IMR-90 (cell line): ENCODE measurements at regions not wholly inside any gene's neighbourhood (a gene's known extent, or its start where the extent isn't known, plus 50 kb on each side); places are given as distances from the start of the nearest gene placed in this dataset.

Source experiments
- ATAC-seq: fragments of 200-7000 bp; cut with Tn5 transposase; 2 replicates; pipeline ENCODE4 v1.9.1; 2020; ENCODE audit warnings: low read depth, mild to moderate bottlenecking, moderate library complexity
- BruUV-seq: library from RNA; stranded (reverse); fragments of 400-500 nt; replicated peaks from 2 replicates; lab custom pipeline; 2021; lab: Mats Ljungman, UMichigan
- CTCF ChIA-PET: fragments of 300-600 bp; formaldehyde crosslinking; extraction: SDS; loops from one replicate; lab custom pipeline; 2021; ENCODE audit warnings: antibody characterized with exemption; lab: Yijun Ruan, JAX
- POLR2A ChIA-PET: fragments of 300-600 bp; sonication (Branson Sonifier 250); formaldehyde crosslinking; loops from one replicate; lab custom pipeline; 2022; ENCODE audit warnings: antibody characterized with exemption; ENCODE audit not compliant: unreplicated experiment; lab: Charles Lee
- DNase-seq: peaks from one replicate; pipeline ENCODE4 v3.0.0; 2013
- H2AFZ ChIP-seq: replicated peaks from 2 replicates; pipeline ENCODE3; 2013; ENCODE audit warnings: low read length, mild to moderate bottlenecking; ENCODE audit not compliant: poor library complexity
- H2AK5ac ChIP-seq: 2 replicates; pipeline ENCODE4 v1.6.1; 2013; ENCODE audit warnings: low read depth, low read length, inconsistent platforms
- H2AK9ac ChIP-seq: replicated peaks from 2 replicates; pipeline ENCODE3; 2013; ENCODE audit warnings: mild to moderate bottlenecking, low read depth, low read length, moderate library complexity; ENCODE audit not compliant: poor library complexity
- H2BK120ac ChIP-seq: 2 replicates; pipeline ENCODE4 v1.6.1; 2013; ENCODE audit warnings: low read depth, low read length, inconsistent platforms
- H2BK15ac ChIP-seq: 3 replicates; pipeline ENCODE4 v1.6.1; 2013; ENCODE audit warnings: low read depth, low read length, inconsistent platforms
- H2BK20ac ChIP-seq: 2 replicates; pipeline ENCODE4 v1.6.1; 2013; ENCODE audit warnings: low read depth, mild to moderate bottlenecking, inconsistent platforms, low read length, moderate library complexity
- H2BK5ac ChIP-seq: 2 replicates; pipeline ENCODE4 v1.6.1; 2013; ENCODE audit warnings: mild to moderate bottlenecking, low read depth, low read length, inconsistent platforms; ENCODE audit not compliant: poor library complexity, severe bottlenecking
- H3K14ac ChIP-seq: replicated peaks from 2 replicates; pipeline ENCODE4 v1.6.1; 2013; ENCODE audit warnings: low read depth, low read length, inconsistent platforms
- H3K18ac ChIP-seq: 2 replicates; pipeline ENCODE4 v1.6.1; 2013; ENCODE audit warnings: low read depth, low read length, control low read depth
- H3K23ac ChIP-seq: 2 replicates; pipeline ENCODE4 v1.6.1; 2013; ENCODE audit warnings: low read depth, low read length, inconsistent platforms
- H3K27ac ChIP-seq: 2 replicates; pipeline ENCODE4 v1.5.1; 2013; ENCODE audit warnings: mild to moderate bottlenecking, control low read depth, low read length; ENCODE audit not compliant: insufficient read depth
- H3K27me3 ChIP-seq: 2 replicates; pipeline ENCODE4 v1.6.1; 2013; ENCODE audit warnings: low read length; ENCODE audit not compliant: control insufficient read depth, insufficient read depth
- H3K36me3 ChIP-seq: 2 replicates; pipeline ENCODE4 v1.6.1; 2013; ENCODE audit warnings: low read length, mixed read lengths; ENCODE audit not compliant: control insufficient read depth, insufficient read depth
- H3K4ac ChIP-seq: 2 replicates; pipeline ENCODE4 v1.6.1; 2013; ENCODE audit warnings: low read depth, low read length, inconsistent platforms
- H3K4me1 ChIP-seq: 2 replicates; pipeline ENCODE4 v1.6.1; 2013; ENCODE audit warnings: low read length, mixed read lengths; ENCODE audit not compliant: control insufficient read depth, insufficient read depth
- H3K4me2 ChIP-seq: 2 replicates; pipeline ENCODE4 v1.6.1; 2013; ENCODE audit warnings: low read depth, mild to moderate bottlenecking, control low read depth, low read length, moderate library complexity
- H3K4me3 ChIP-seq: 2 replicates; pipeline ENCODE4 v1.5.1; 2013; ENCODE audit warnings: low read depth, mild to moderate bottlenecking, control low read depth, low read length, moderate library complexity; ENCODE audit not compliant: insufficient read depth
- H3K56ac ChIP-seq: 2 replicates; pipeline ENCODE4 v1.6.1; 2013; ENCODE audit warnings: low read length, inconsistent platforms; ENCODE audit not compliant: insufficient read depth; ENCODE audit errors: extremely low read depth
- H3K79me1 ChIP-seq, 2 experiments: 2 replicates each; pipeline ENCODE4 v1.6.1; 2013; ENCODE audit warnings: low read length in 2 of 2, inconsistent platforms in 1 of 2, low read depth in 1 of 2
- H3K9ac ChIP-seq: 2 replicates; pipeline ENCODE4 v1.6.1; 2013; ENCODE audit warnings: low read depth, low read length, control low read depth
- H3K9me1 ChIP-seq: 2 replicates; pipeline ENCODE4 v1.6.1; 2013; ENCODE audit warnings: low read length, inconsistent platforms; ENCODE audit not compliant: insufficient read depth
- H3K9me3 ChIP-seq: 2 replicates; pipeline ENCODE4 v1.6.1; 2013; ENCODE audit warnings: low read length; ENCODE audit not compliant: control insufficient read depth, insufficient read depth
- H4K20me1 ChIP-seq: 2 replicates; pipeline ENCODE4 v1.6.1; 2013; ENCODE audit warnings: low read length, inconsistent platforms; ENCODE audit not compliant: insufficient read depth
- H4K5ac ChIP-seq: 2 replicates; pipeline ENCODE4 v1.6.1; 2013; ENCODE audit warnings: mild to moderate bottlenecking, low read depth, low read length, control low read depth
- H4K8ac ChIP-seq, 2 experiments: 2 replicates each; pipeline ENCODE4 v1.6.1; 2013; ENCODE audit warnings: low read depth in 2 of 2, low read length in 2 of 2, control low read depth in 1 of 2, inconsistent platforms in 1 of 2
- H4K91ac ChIP-seq: 2 replicates; pipeline ENCODE4 v1.6.1; 2013; ENCODE audit warnings: low read depth, low read length, inconsistent platforms; ENCODE audit not compliant: insufficient read depth
- CHD1 ChIP-seq: IDR thresholded peaks from 2 replicates; pipeline ENCODE4 v1.6.1; 2012; ENCODE audit warnings: low read depth, low read length, improper control_type of control experiment
- POLR2A ChIP-seq: IDR thresholded peaks from 2 replicates; pipeline ENCODE4 v1.6.1; 2012; ENCODE audit warnings: mild to moderate bottlenecking, low read depth, low read length
- RAD21 ChIP-seq: IDR thresholded peaks from 2 replicates; pipeline ENCODE4 v1.6.1; 2012; ENCODE audit warnings: low read length, improper control_type of control experiment
- SMC3 ChIP-seq: fragments of 150-350 bp; IDR thresholded peaks from 2 replicates; pipeline ENCODE4 v1.6.1; 2016; ENCODE audit warnings: low read depth, mild to moderate bottlenecking, antibody characterized with exemption, low read length, moderate library complexity
- WGBS, 2 experiments: methylation state at CpG; one replicate each; pipeline versions ENCODE4 v1.1.5 to v1.1.7; 2013; ENCODE audit warnings: missing lambda C conversion rate in 2 of 2; ENCODE audit not compliant: insufficient read length in 1 of 2; ENCODE audit errors: extremely low coverage in 2 of 2; 5-methylcytosine and 5-hydroxymethylcytosine counted together
- dilution Hi-C: fragments of 300-500 bp; cut with HindIII; formaldehyde crosslinking; loops from one replicate; pipeline ENCODE4 v1.14.3; 2018; ENCODE audit warnings: low sequenced_read_pairs; ENCODE audit not compliant: unreplicated experiment
- in situ Hi-C: fragments of 300-500 bp; cut with MboI; formaldehyde crosslinking; loops from 3 replicates; pipeline ENCODE4 v1.14.3; 2019; ENCODE audit warnings: low sequenced_read_pairs, inconsistent platforms, mixed read lengths
- intact Hi-C: fragments of 100-400 bp; cut with micrococcal nuclease; formaldehyde crosslinking; loops from 2 replicates; pipeline ENCODE4 v1.10.0; 2022
- TF ChIP-seq, protein P1 (sequence below): conservative IDR thresholded peaks from 2 replicates; pipeline ENCODE4 v1.5.1; 2012; ENCODE audit warnings: mild to moderate bottlenecking, low read depth, low read length, improper control_type of control experiment

DNA sequence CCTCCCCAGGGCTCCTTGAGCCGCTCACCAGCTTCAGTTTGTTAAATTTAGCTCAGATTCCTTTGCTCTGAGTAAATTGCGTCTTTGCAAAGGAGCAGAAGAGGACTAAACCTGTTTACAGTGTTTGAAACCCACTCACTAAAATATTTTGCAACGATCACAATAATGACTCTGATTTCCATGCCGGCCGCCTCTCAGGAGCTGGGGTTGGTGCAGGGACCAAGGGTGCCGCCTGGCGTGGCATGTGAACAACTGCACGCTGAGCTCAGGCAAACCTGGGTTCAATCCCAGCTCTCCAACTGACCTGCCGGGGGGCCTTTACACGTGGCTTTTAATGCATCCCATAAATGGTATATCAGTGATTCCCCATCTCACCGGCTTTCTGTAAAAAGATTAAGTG lies 68.7 kb upstream of the CACNA1A start:
- H3K27ac ChIP-seq: no peak overlapping the region
- intact Hi-C loops (loop anchor here (1.0 kb wide), 1 partner anchor 209 kb away; no protein-coding TSS in a partner anchor), in situ Hi-C loops (no loop called here)

More for the DNA sequence above, 68.7 kb upstream of the CACNA1A start:
- peak; percentile 54 for TF ChIP-seq SMC3
- TF ChIP-seq POLR2A: no peak
- no peak for TF ChIP-seq CHD1
- peak; percentile 53 for TF ChIP-seq RAD21
- TF ChIP-seq, protein P1, sequence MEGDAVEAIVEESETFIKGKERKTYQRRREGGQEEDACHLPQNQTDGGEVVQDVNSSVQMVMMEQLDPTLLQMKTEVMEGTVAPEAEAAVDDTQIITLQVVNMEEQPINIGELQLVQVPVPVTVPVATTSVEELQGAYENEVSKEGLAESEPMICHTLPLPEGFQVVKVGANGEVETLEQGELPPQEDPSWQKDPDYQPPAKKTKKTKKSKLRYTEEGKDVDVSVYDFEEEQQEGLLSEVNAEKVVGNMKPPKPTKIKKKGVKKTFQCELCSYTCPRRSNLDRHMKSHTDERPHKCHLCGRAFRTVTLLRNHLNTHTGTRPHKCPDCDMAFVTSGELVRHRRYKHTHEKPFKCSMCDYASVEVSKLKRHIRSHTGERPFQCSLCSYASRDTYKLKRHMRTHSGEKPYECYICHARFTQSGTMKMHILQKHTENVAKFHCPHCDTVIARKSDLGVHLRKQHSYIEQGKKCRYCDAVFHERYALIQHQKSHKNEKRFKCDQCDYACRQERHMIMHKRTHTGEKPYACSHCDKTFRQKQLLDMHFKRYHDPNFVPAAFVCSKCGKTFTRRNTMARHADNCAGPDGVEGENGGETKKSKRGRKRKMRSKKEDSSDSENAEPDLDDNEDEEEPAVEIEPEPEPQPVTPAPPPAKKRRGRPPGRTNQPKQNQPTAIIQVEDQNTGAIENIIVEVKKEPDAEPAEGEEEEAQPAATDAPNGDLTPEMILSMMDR: peak; percentile 40
- no peaks in the 10 kb centered on the region for H3K36me3 ChIP-seq
- H3K18ac ChIP-seq: no peak overlapping the region
- ChIA-PET POLR2A (no interaction called here), CTCF (interaction anchor here (1.2 kb wide), 1 partner anchor 298 kb away, joined by 3 read pairs; no protein-coding TSS in a partner anchor)
- H2AK5ac ChIP-seq: no peak overlapping the region
- H2BK15ac ChIP-seq: no peak overlapping the region
- H4K5ac ChIP-seq: no peak overlapping the region
- no peaks in the 10 kb centered on the region for H3K79me1 ChIP-seq
- no peak overlapping the region for H4K91ac ChIP-seq
- 65% methylated on average over 5 of the region's 11 CpGs; no CpG with 5 or more reads in 1 of the 2 experiments for WGBS, 2 experiments
- no peak overlapping the region for H2BK20ac ChIP-seq
- H3K4me1 ChIP-seq: no peaks in the 10 kb centered on the region
- no peaks in the 10 kb centered on the region for H4K20me1 ChIP-seq
- no peak overlapping the region for H2AFZ ChIP-seq
- no peaks in the 10 kb centered on the region for H3K27me3 ChIP-seq
- no peak overlapping the region for H3K56ac ChIP-seq
- no peak overlapping the region for H3K9ac ChIP-seq
- H3K4me3 ChIP-seq: no peak overlapping the region
- H3K9me1 ChIP-seq: no peaks in the 10 kb centered on the region; the same call in 1 of the 2 replicates
- ATAC-seq (peak; percentile 61), DNase-seq (peak; percentile 39)
- dilution Hi-C loops: no loop called here
- no peak overlapping the region for H3K4ac ChIP-seq
- no peak overlapping the region for H2BK120ac ChIP-seq
- no peak overlapping the region for H3K14ac ChIP-seq
- no peak overlapping the region for H3K4me2 ChIP-seq
- H3K9me3 ChIP-seq: peaks cover 4% of the 10 kb centered on the region
- H3K23ac ChIP-seq: no peak overlapping the region
- no peak overlapping the region for H2AK9ac ChIP-seq
- no peak overlapping the region for H2BK5ac ChIP-seq
- BruUV-seq: no TSS peak
- no peak overlapping the region for H4K8ac ChIP-seq
